HAP-1 (cell line): ENCODE measurements at regions not wholly inside any gene's neighbourhood (a gene's known extent, or its start where the extent isn't known, plus 50 kb on each side); places are given as distances from the start of the nearest gene placed in this dataset.
"Not testable (repeated sequence)": the region's sequence is repeated elsewhere in the genome, so short reads cannot be mapped to it uniquely, and the experiment has no call there.

Experiments
- DNase-seq, 2 experiments: peaks; one replicate each; pipeline ENCODE4 v3.0.0-alpha.2; 2016 to 2020; ENCODE audit warnings: low spot score in 2 of 2
- H3K27me3 ChIP-seq: fragments of 250-450 bp; sonication (Bioruptor Pico); 2 replicates; pipeline ENCODE4 v1.5.1; 2020; ENCODE audit warnings: low read depth, mild to moderate bottlenecking, moderate library complexity
- H3K36me3 ChIP-seq: fragments of 250-450 bp; sonication (Bioruptor Pico); replicated peaks from 2 replicates; pipeline ENCODE4 v1.5.1; 2020; ENCODE audit warnings: mild to moderate bottlenecking
- H3K4me1 ChIP-seq: fragments of 250-450 bp; sonication (Bioruptor Pico); 2 replicates; pipeline ENCODE4 v1.5.1; 2020; ENCODE audit warnings: mild to moderate bottlenecking
- H3K4me3 ChIP-seq: fragments of 250-450 bp; sonication (Bioruptor Pico); 2 replicates; pipeline ENCODE4 v1.5.1; 2020; ENCODE audit warnings: mild to moderate bottlenecking, moderate library complexity
- H3K9me3 ChIP-seq: fragments of 250-450 bp; sonication (Bioruptor Pico); 2 replicates; pipeline ENCODE4 v1.5.1; 2020; ENCODE audit warnings: mild to moderate bottlenecking, moderate library complexity
- in situ Hi-C: fragments of 300-500 bp; cut with MboI; formaldehyde crosslinking; loops from 3 replicates; pipeline ENCODE4 v1.14.3; 2020; ENCODE audit warnings: low sequenced_read_pairs, inconsistent platforms, mixed read lengths

- DNase-seq, H3K36me3 ChIP-seq, H3K9me3 ChIP-seq, H3K4me3 ChIP-seq, H3K27me3 ChIP-seq, in situ Hi-C loops, H3K4me1 ChIP-seq: not testable (repeated sequence)
Observed at GRCh38 chr9:90166374-90166773, 476.2 kb downstream of the DIRAS2 start.

- no peaks in the 10 kb centered on the region for H3K36me3 ChIP-seq
- in situ Hi-C loops, result no loop called here
- no peaks in the 10 kb centered on the region for H3K27me3 ChIP-seq
- no peaks in the 10 kb centered on the region for H3K9me3 ChIP-seq
- no peaks in the 10 kb centered on the region for H3K4me1 ChIP-seq
- DNase-seq, result no peak
- H3K4me3 ChIP-seq, result no peak overlapping the region
Observed at GRCh38 chr9:90167914-90168313, 474.7 kb downstream of the DIRAS2 start.

GRCh38 chr9:90169490-90169889 is 473.1 kb downstream of the DIRAS2 start:
- no peaks in the 10 kb centered on the region for H3K36me3 ChIP-seq
- H3K4me3 ChIP-seq, result no peak overlapping the region
- in situ Hi-C loops, result no loop called here
- no peaks in the 10 kb centered on the region for H3K27me3 ChIP-seq
- H3K4me1 ChIP-seq, result no peaks in the 10 kb centered on the region
- no peak for DNase-seq
- no peaks in the 10 kb centered on the region for H3K9me3 ChIP-seq

GRCh38 chr9:90173935-90174334 is 468.7 kb downstream of the DIRAS2 start:
- DNase-seq, H3K9me3 ChIP-seq, H3K36me3 ChIP-seq, H3K4me3 ChIP-seq, H3K27me3 ChIP-seq, in situ Hi-C loops, H3K4me1 ChIP-seq: not testable (repeated sequence)

GRCh38 chr9:90174346-90174745 is 468.3 kb downstream of the DIRAS2 start:
- H3K4me1 ChIP-seq, in situ Hi-C loops, H3K36me3 ChIP-seq, H3K27me3 ChIP-seq, H3K9me3 ChIP-seq, DNase-seq, H3K4me3 ChIP-seq: not testable (repeated sequence)

GRCh38 chr9:90175257-90175656 is 467.4 kb downstream of the DIRAS2 start:
- no peaks in the 10 kb centered on the region for H3K27me3 ChIP-seq
- no peak for DNase-seq
- in situ Hi-C loops, result no loop called here
- no peaks in the 10 kb centered on the region for H3K36me3 ChIP-seq
- no peaks in the 10 kb centered on the region for H3K4me1 ChIP-seq
- H3K9me3 ChIP-seq, result no peaks in the 10 kb centered on the region; the same call in 1 of the 2 replicates
- H3K4me3 ChIP-seq, result no peak overlapping the region

GRCh38 chr9:90175865-90176264 is 466.8 kb downstream of the DIRAS2 start:
- in situ Hi-C loops, result no loop called here
- Histone ChIP-seq H3K27me3 (no peaks in the 10 kb centered on the region), H3K36me3 (no peaks in the 10 kb centered on the region), H3K9me3 (no peaks in the 10 kb centered on the region; the same call in 1 of the 2 replicates), H3K4me3 (no peak overlapping the region), H3K4me1 (no peaks in the 10 kb centered on the region)
- DNase-seq, result no peak

- in situ Hi-C loops, result no loop called here
- no peak for DNase-seq
- H3K4me1 ChIP-seq, result no peaks in the 10 kb centered on the region
- H3K36me3 ChIP-seq, result no peaks in the 10 kb centered on the region
- no peaks in the 10 kb centered on the region for H3K27me3 ChIP-seq
- no peak overlapping the region for H3K4me3 ChIP-seq
- no peaks in the 10 kb centered on the region; the same call in 1 of the 2 replicates for H3K9me3 ChIP-seq
Observed at GRCh38 chr9:90176901-90177300, 465.7 kb downstream of the DIRAS2 start.

- in situ Hi-C loops, result no loop called here
- Histone ChIP-seq H3K27me3 (no peaks in the 10 kb centered on the region), H3K9me3 (no peaks in the 10 kb centered on the region; the same call in 1 of the 2 replicates), H3K4me3 (no peak overlapping the region), H3K4me1 (no peaks in the 10 kb centered on the region), H3K36me3 (no peaks in the 10 kb centered on the region)
- no peak for DNase-seq
Observed at GRCh38 chr9:90180381-90180780, 462.2 kb downstream of the DIRAS2 start.

- no peaks in the 10 kb centered on the region for H3K36me3 ChIP-seq
- H3K27me3 ChIP-seq, result no peaks in the 10 kb centered on the region
- H3K4me1 ChIP-seq, result no peaks in the 10 kb centered on the region
- H3K4me3 ChIP-seq, result no peak overlapping the region
- in situ Hi-C loops, result no loop called here
- no peaks in the 10 kb centered on the region for H3K9me3 ChIP-seq
- no peak for DNase-seq
Observed at GRCh38 chr9:90188656-90189055, 454.0 kb downstream of the DIRAS2 start.

- Histone ChIP-seq H3K36me3 (no peaks in the 10 kb centered on the region), H3K4me3 (no peak overlapping the region), H3K9me3 (no peaks in the 10 kb centered on the region), H3K4me1 (no peaks in the 10 kb centered on the region), H3K27me3 (no peaks in the 10 kb centered on the region)
- in situ Hi-C loops, result no loop called here
- no peak for DNase-seq
Observed at GRCh38 chr9:90189306-90189705, 453.3 kb downstream of the DIRAS2 start.

GRCh38 chr9:90192465-90192864 is 450.2 kb downstream of the DIRAS2 start:
- H3K27me3 ChIP-seq, H3K36me3 ChIP-seq, H3K4me1 ChIP-seq, H3K4me3 ChIP-seq, H3K9me3 ChIP-seq, in situ Hi-C loops: not testable (repeated sequence)
- peak in 1 of 2 experiments; percentile 43 for DNase-seq

GRCh38 chr9:90198956-90199355 is 443.7 kb downstream of the DIRAS2 start:
- H3K4me3 ChIP-seq, result no peak overlapping the region
- H3K4me1 ChIP-seq, result no peaks in the 10 kb centered on the region
- H3K9me3 ChIP-seq, result no peaks in the 10 kb centered on the region
- no peaks in the 10 kb centered on the region for H3K36me3 ChIP-seq
- no peaks in the 10 kb centered on the region for H3K27me3 ChIP-seq
- in situ Hi-C loops, result no loop called here
- DNase-seq, result no peak

GRCh38 chr9:90201766-90202165 is 440.9 kb downstream of the DIRAS2 start:
- Histone ChIP-seq H3K9me3 (no peaks in the 10 kb centered on the region), H3K4me1 (no peaks in the 10 kb centered on the region), H3K36me3 (no peaks in the 10 kb centered on the region), H3K4me3 (no peak overlapping the region), H3K27me3 (no peaks in the 10 kb centered on the region)
- in situ Hi-C loops, result no loop called here
- DNase-seq, result peak in 1 of 2 experiments; percentile 13

GRCh38 chr9:90204128-90204831 is 438.3 kb downstream of the DIRAS2 start:
- in situ Hi-C loops, result no loop called here

More at GRCh38 chr9:90204128-90204831, 438.3 kb downstream of the DIRAS2 start:
- H3K36me3 ChIP-seq, result no peaks in the 10 kb centered on the region
- H3K4me3 ChIP-seq, result no peak overlapping the region
- H3K9me3 ChIP-seq, result no peaks in the 10 kb centered on the region
- no peaks in the 10 kb centered on the region for H3K27me3 ChIP-seq
- DNase-seq, result no peak
- no peaks in the 10 kb centered on the region for H3K4me1 ChIP-seq
